ENCODE measurements at regions not wholly inside any gene's neighbourhood (a gene's known extent, or its start where the extent isn't known, plus 50 kb on each side); places are given as distances from the start of the nearest gene placed in this dataset.

- no CpG with 5 or more reads among the region's 1 CpG for WGBS, 2 experiments
- Histone ChIP-seq H3K36me3 (ENCODE audit: control insufficient read depth, insufficient read depth, low read length) (no peaks in the 10 kb centered on the region), H3K4me3 (ENCODE audit: insufficient read depth, low read depth, low read length) (no peak overlapping the region), H3K9me3 (ENCODE audit: control insufficient read depth, low read length) (no peaks in the 10 kb centered on the region), H3K27ac (ENCODE audit: insufficient read depth, low read depth, low read length, poor library complexity, severe bottlenecking) (no peak overlapping the region), H3K4me1 (ENCODE audit: control insufficient read depth, insufficient read depth, low read length) (peaks cover 5% of the 10 kb centered on the region), H3K27me3 (ENCODE audit: control insufficient read depth, insufficient read depth, low read length, poor library complexity, severe bottlenecking) (no peaks in the 10 kb centered on the region)
These were observed 111.9 kb upstream of the COL5A2 start for GRCh38 chr2:189291460-189291859.

- no peaks in the 10 kb centered on the region for H3K36me3 ChIP-seq (ENCODE audit: control insufficient read depth, insufficient read depth, low read length)
- 95 to 100% methylated on average over 2 to 3 of the region's 3 CpGs for WGBS, 2 experiments
- no peak overlapping the region for H3K4me3 ChIP-seq (ENCODE audit: insufficient read depth, low read depth, low read length)
- H3K27me3 ChIP-seq (ENCODE audit: control insufficient read depth, insufficient read depth, low read length, poor library complexity, severe bottlenecking), result no peaks in the 10 kb centered on the region
- H3K9me3 ChIP-seq (ENCODE audit: control insufficient read depth, low read length), result no peaks in the 10 kb centered on the region
- H3K27ac ChIP-seq (ENCODE audit: insufficient read depth, low read depth, low read length, poor library complexity, severe bottlenecking), result no peak overlapping the region
- H3K4me1 ChIP-seq (ENCODE audit: control insufficient read depth, insufficient read depth, low read length), result peaks cover 4% of the 10 kb centered on the region
These were observed 113.6 kb upstream of the COL5A2 start for GRCh38 chr2:189293164-189293563.

GRCh38 chr2:189297446-189297845 lies 117.9 kb upstream of the COL5A2 start:
- Histone ChIP-seq H3K27ac (ENCODE audit: insufficient read depth, low read depth, low read length, poor library complexity, severe bottlenecking) (no peak overlapping the region), H3K9me3 (ENCODE audit: control insufficient read depth, low read length) (no peaks in the 10 kb centered on the region), H3K27me3 (ENCODE audit: control insufficient read depth, insufficient read depth, low read length, poor library complexity, severe bottlenecking) (no peaks in the 10 kb centered on the region), H3K36me3 (ENCODE audit: control insufficient read depth, insufficient read depth, low read length) (no peaks in the 10 kb centered on the region), H3K4me1 (ENCODE audit: control insufficient read depth, insufficient read depth, low read length) (no peaks in the 10 kb centered on the region), H3K4me3 (ENCODE audit: insufficient read depth, low read depth, low read length) (no peak overlapping the region)

- no peaks in the 10 kb centered on the region for H3K4me1 ChIP-seq (ENCODE audit: control insufficient read depth, insufficient read depth, low read length)
- no peaks in the 10 kb centered on the region for H3K9me3 ChIP-seq (ENCODE audit: control insufficient read depth, low read length)
- H3K27ac ChIP-seq (ENCODE audit: insufficient read depth, low read depth, low read length, poor library complexity, severe bottlenecking), result no peak overlapping the region
- WGBS, 2 experiments, result 100% methylated on average over 1 of the region's 1 CpG
- H3K4me3 ChIP-seq (ENCODE audit: insufficient read depth, low read depth, low read length), result no peak overlapping the region
- H3K27me3 ChIP-seq (ENCODE audit: control insufficient read depth, insufficient read depth, low read length, poor library complexity, severe bottlenecking), result no peaks in the 10 kb centered on the region
- H3K36me3 ChIP-seq (ENCODE audit: control insufficient read depth, insufficient read depth, low read length), result no peaks in the 10 kb centered on the region
These were observed 118.5 kb upstream of the COL5A2 start for GRCh38 chr2:189298038-189298437.

GRCh38 chr2:189298481-189298880 lies 118.9 kb upstream of the COL5A2 start:
- no peak overlapping the region for H3K27ac ChIP-seq (ENCODE audit: insufficient read depth, low read depth, low read length, poor library complexity, severe bottlenecking)
- H3K27me3 ChIP-seq (ENCODE audit: control insufficient read depth, insufficient read depth, low read length, poor library complexity, severe bottlenecking), result no peaks in the 10 kb centered on the region
- 94 to 100% methylated on average over 1 of the region's 1 CpG for WGBS, 2 experiments
- H3K9me3 ChIP-seq (ENCODE audit: control insufficient read depth, low read length), result no peaks in the 10 kb centered on the region
- no peaks in the 10 kb centered on the region for H3K36me3 ChIP-seq (ENCODE audit: control insufficient read depth, insufficient read depth, low read length)
- no peak overlapping the region for H3K4me3 ChIP-seq (ENCODE audit: insufficient read depth, low read depth, low read length)
- no peaks in the 10 kb centered on the region for H3K4me1 ChIP-seq (ENCODE audit: control insufficient read depth, insufficient read depth, low read length)

GRCh38 chr2:189299974-189300373 lies 120.4 kb upstream of the COL5A2 start:
- no peaks in the 10 kb centered on the region for H3K9me3 ChIP-seq (ENCODE audit: control insufficient read depth, low read length)
- no peaks in the 10 kb centered on the region for H3K27me3 ChIP-seq (ENCODE audit: control insufficient read depth, insufficient read depth, low read length, poor library complexity, severe bottlenecking)
- H3K4me3 ChIP-seq (ENCODE audit: insufficient read depth, low read depth, low read length), result no peak overlapping the region
- no peaks in the 10 kb centered on the region for H3K4me1 ChIP-seq (ENCODE audit: control insufficient read depth, insufficient read depth, low read length)
- WGBS, 2 experiments, result 89 to 93% methylated on average over 1 of the region's 1 CpG
- H3K36me3 ChIP-seq (ENCODE audit: control insufficient read depth, insufficient read depth, low read length), result no peaks in the 10 kb centered on the region
- H3K27ac ChIP-seq (ENCODE audit: insufficient read depth, low read depth, low read length, poor library complexity, severe bottlenecking), result no peak overlapping the region

GRCh38 chr2:189300916-189301315 lies 121.4 kb upstream of the COL5A2 start:
- no peak overlapping the region for H3K27ac ChIP-seq (ENCODE audit: insufficient read depth, low read depth, low read length, poor library complexity, severe bottlenecking)
- H3K9me3 ChIP-seq (ENCODE audit: control insufficient read depth, low read length), result no peaks in the 10 kb centered on the region
- no peaks in the 10 kb centered on the region for H3K27me3 ChIP-seq (ENCODE audit: control insufficient read depth, insufficient read depth, low read length, poor library complexity, severe bottlenecking)
- no peaks in the 10 kb centered on the region for H3K36me3 ChIP-seq (ENCODE audit: control insufficient read depth, insufficient read depth, low read length)
- no peak overlapping the region for H3K4me3 ChIP-seq (ENCODE audit: insufficient read depth, low read depth, low read length)
- no peaks in the 10 kb centered on the region for H3K4me1 ChIP-seq (ENCODE audit: control insufficient read depth, insufficient read depth, low read length)

- 88 to 91% methylated on average over 4 to 5 of the region's 5 CpGs for WGBS, 2 experiments
- Histone ChIP-seq H3K27ac (ENCODE audit: insufficient read depth, low read depth, low read length, poor library complexity, severe bottlenecking) (no peak overlapping the region), H3K36me3 (ENCODE audit: control insufficient read depth, insufficient read depth, low read length) (no peaks in the 10 kb centered on the region), H3K27me3 (ENCODE audit: control insufficient read depth, insufficient read depth, low read length, poor library complexity, severe bottlenecking) (no peaks in the 10 kb centered on the region), H3K4me3 (ENCODE audit: insufficient read depth, low read depth, low read length) (no peak overlapping the region), H3K9me3 (ENCODE audit: control insufficient read depth, low read length) (no peaks in the 10 kb centered on the region), H3K4me1 (ENCODE audit: control insufficient read depth, insufficient read depth, low read length) (no peaks in the 10 kb centered on the region)
These were observed 122.8 kb upstream of the COL5A2 start for GRCh38 chr2:189302274-189302948.

- WGBS, 2 experiments, result 87 to 89% methylated on average over 2 of the region's 2 CpGs
- Histone ChIP-seq H3K27me3 (ENCODE audit: control insufficient read depth, insufficient read depth, low read length, poor library complexity, severe bottlenecking) (no peaks in the 10 kb centered on the region), H3K4me1 (ENCODE audit: control insufficient read depth, insufficient read depth, low read length) (no peaks in the 10 kb centered on the region), H3K27ac (ENCODE audit: insufficient read depth, low read depth, low read length, poor library complexity, severe bottlenecking) (no peak overlapping the region), H3K9me3 (ENCODE audit: control insufficient read depth, low read length) (no peaks in the 10 kb centered on the region), H3K4me3 (ENCODE audit: insufficient read depth, low read depth, low read length) (no peak overlapping the region), H3K36me3 (ENCODE audit: control insufficient read depth, insufficient read depth, low read length) (no peaks in the 10 kb centered on the region)
These were observed 124.8 kb upstream of the COL5A2 start for GRCh38 chr2:189304360-189304759.

GRCh38 chr2:189305291-189305943 lies 125.9 kb upstream of the COL5A2 start:
- no peak overlapping the region for H3K27ac ChIP-seq (ENCODE audit: insufficient read depth, low read depth, low read length, poor library complexity, severe bottlenecking)
- H3K4me1 ChIP-seq (ENCODE audit: control insufficient read depth, insufficient read depth, low read length), result no peaks in the 10 kb centered on the region
- no peak overlapping the region for H3K4me3 ChIP-seq (ENCODE audit: insufficient read depth, low read depth, low read length)
- H3K36me3 ChIP-seq (ENCODE audit: control insufficient read depth, insufficient read depth, low read length), result no peaks in the 10 kb centered on the region
- 86 to 95% methylated on average over 2 of the region's 3 CpGs for WGBS, 2 experiments
- H3K9me3 ChIP-seq (ENCODE audit: control insufficient read depth, low read length), result no peaks in the 10 kb centered on the region
- no peaks in the 10 kb centered on the region for H3K27me3 ChIP-seq (ENCODE audit: control insufficient read depth, insufficient read depth, low read length, poor library complexity, severe bottlenecking)
